SK-N-SH (cell line): ENCODE measurements at regions not wholly inside any gene's neighbourhood (a gene's known extent, or its start where the extent isn't known, plus 50 kb on each side); places are given as distances from the start of the nearest gene placed in this dataset.

Source experiments
- CTCF ChIA-PET: fragments of 300-600, 350-600 bp; formaldehyde crosslinking; extraction: SDS; loops from one replicate; lab custom pipeline; 2021; lab: Yijun Ruan, JAX
- POLR2A ChIA-PET: fragments of 350-600 bp; sonication (Branson Sonifier 250); formaldehyde crosslinking; extraction: SDS; loops from one replicate; lab custom pipeline; 2020; ENCODE audit warnings: antibody characterized with exemption, inconsistent platforms; lab: Yijun Ruan, JAX
- DNase-seq: peaks from one replicate; pipeline ENCODE4 v3.0.0; 2012
- H2AFZ ChIP-seq: fragments of 200-600 bp; sonication (generic); 2 replicates; pipeline ENCODE4 v1.8.1; 2016; ENCODE audit warnings: antibody characterized with exemption, mild to moderate bottlenecking, low read depth
- H3F3A ChIP-seq: fragments of 200-600 bp; sonication (generic); replicated peaks from 2 replicates; pipeline ENCODE3; 2016; ENCODE audit warnings: antibody characterized with exemption, mild to moderate bottlenecking; ENCODE audit not compliant: insufficient read depth
- H3K27ac ChIP-seq, 2 experiments: fragments of 200-500 bp in 1 of 2; fragments of 200-600 bp in 1 of 2; sonication (Bioruptor generic) in 1 of 2; sonication (generic), shearing (Covaris generic) in 1 of 2; 2 replicates each; pipeline versions ENCODE4 v1.5.1 to v1.6.1; 2014 to 2016; ENCODE audit warnings: low read depth in 2 of 2, inconsistent platforms in 1 of 2, low read length in 1 of 2, mild to moderate bottlenecking in 1 of 2, mixed read lengths in 1 of 2
- H3K27me3 ChIP-seq: fragments of 200-600 bp; sonication (generic), shearing (Covaris generic); 2 replicates; pipeline ENCODE4 v1.6.1; 2016; ENCODE audit warnings: mixed run types; ENCODE audit not compliant: insufficient read depth
- H3K36me3 ChIP-seq, 2 experiments: fragments of 200-500 bp in 1 of 2; fragments of 200-600 bp in 1 of 2; sonication (Bioruptor generic) in 1 of 2; sonication (generic) in 1 of 2; replicated peaks in 1 of 2; 2 replicates each; pipeline versions ENCODE3 to v1.5.1; 2014 to 2016; ENCODE audit warnings: low read length in 1 of 2, mild to moderate bottlenecking in 1 of 2; ENCODE audit not compliant: insufficient read depth in 2 of 2, control insufficient read depth in 1 of 2
- H3K4me1 ChIP-seq, 2 experiments: fragments of 200-500 bp in 1 of 2; fragments of 200-600 bp in 1 of 2; sonication (Bioruptor generic) in 1 of 2; sonication (generic), shearing (Covaris generic) in 1 of 2; 2 replicates each; pipeline versions ENCODE4 v1.5.1 to v1.6.1; 2014 to 2016; ENCODE audit warnings: low read depth in 1 of 2, low read length in 1 of 2, mixed run types in 1 of 2; ENCODE audit not compliant: insufficient read depth in 2 of 2, control insufficient read depth in 1 of 2
- H3K4me2 ChIP-seq: fragments of 200-600 bp; sonication (generic), shearing (Covaris generic); 2 replicates; pipeline ENCODE4 v1.6.1; 2017; ENCODE audit warnings: mixed run types
- H3K4me3 ChIP-seq, 2 experiments: fragments of 200-500 bp in 1 of 2; fragments of 200-600 bp in 1 of 2; sonication (Bioruptor generic) in 1 of 2; sonication (generic), shearing (Covaris generic) in 1 of 2; 2 replicates each; pipeline versions ENCODE4 v1.5.1 to v1.8.1; 2014 to 2016; ENCODE audit warnings: low read depth in 2 of 2, inconsistent platforms in 1 of 2, low read length in 1 of 2, mild to moderate bottlenecking in 1 of 2, mixed read lengths in 1 of 2, moderate library complexity in 1 of 2
- H3K79me2 ChIP-seq: fragments of 200-600 bp; sonication (generic); 2 replicates; pipeline ENCODE4 v1.8.1; 2017; ENCODE audit warnings: mild to moderate bottlenecking; ENCODE audit not compliant: insufficient read depth
- H3K9ac ChIP-seq: fragments of 200-600 bp; sonication (generic); 2 replicates; pipeline ENCODE4 v1.6.1; 2017; ENCODE audit warnings: mixed run types
- H3K9me2 ChIP-seq: fragments of 200-600 bp; sonication (generic); 2 replicates; pipeline ENCODE4 v1.6.1; 2017; ENCODE audit warnings: mixed run types
- H3K9me3 ChIP-seq: fragments of 200-600 bp; sonication (generic); 2 replicates; pipeline ENCODE4 v1.6.1; 2017; ENCODE audit warnings: mixed run types, mild to moderate bottlenecking, moderate library complexity
- H4K20me1 ChIP-seq: fragments of 200-600 bp; sonication (generic); 2 replicates; pipeline ENCODE4 v1.6.1; 2017; ENCODE audit warnings: mild to moderate bottlenecking, mixed run types; ENCODE audit not compliant: insufficient read depth
- CHD2 ChIP-seq: fragments of 150-350 bp; IDR thresholded peaks from 2 replicates; pipeline ENCODE4 v1.6.1; 2018; ENCODE audit warnings: low read length; ENCODE audit not compliant: partially characterized antibody
- ELF1 ChIP-seq: IDR thresholded peaks from 2 replicates; pipeline ENCODE4 v1.4.0; 2012
- FOXJ3 ChIP-seq: sonication (generic); formaldehyde crosslinking; IDR thresholded peaks from 2 replicates; pipeline ENCODE4 v1.5.1; 2020; ENCODE audit warnings: mild to moderate bottlenecking, missing genetic modification reagents
- FOXM1 ChIP-seq: IDR thresholded peaks from 2 replicates; pipeline ENCODE4 v1.4.0; 2012; ENCODE audit warnings: low read depth, mild to moderate bottlenecking
- GABPA ChIP-seq: IDR thresholded peaks from 2 replicates; pipeline ENCODE4 v1.4.0; 2012; ENCODE audit warnings: low read depth, mild to moderate bottlenecking
- JUND ChIP-seq: IDR thresholded peaks from 2 replicates; pipeline ENCODE4 v1.4.0; 2012
- MXI1 ChIP-seq: IDR thresholded peaks from 2 replicates; pipeline ENCODE4 v1.6.1; 2012; ENCODE audit warnings: mild to moderate bottlenecking, low read depth, low read length, improper control_type of control experiment
- NFIC ChIP-seq: IDR thresholded peaks from 2 replicates; pipeline ENCODE4 v1.4.0; 2012; ENCODE audit warnings: borderline replicate concordance
- NRF1 ChIP-seq: IDR thresholded peaks from 2 replicates; pipeline ENCODE4 v1.6.1; 2012; ENCODE audit warnings: low read depth, mild to moderate bottlenecking, low read length
- POLR2AphosphoS5 ChIP-seq: IDR thresholded peaks from 2 replicates; pipeline ENCODE4 v1.6.1; 2012; ENCODE audit warnings: low read depth, low read length
- RAD21 ChIP-seq: IDR thresholded peaks from 2 replicates; pipeline ENCODE4 v1.6.1; 2012; ENCODE audit warnings: mild to moderate bottlenecking, low read length
- RCOR1 ChIP-seq: fragments of 150-350 bp; IDR thresholded peaks from 2 replicates; pipeline ENCODE4 v1.6.1; 2017; ENCODE audit warnings: antibody characterized with exemption, low read length
- RXRA ChIP-seq: IDR thresholded peaks from 2 replicates; pipeline ENCODE4 v1.4.0; 2012; ENCODE audit warnings: low read depth, mild to moderate bottlenecking, borderline replicate concordance
- SMC3 ChIP-seq: IDR thresholded peaks from 2 replicates; pipeline ENCODE4 v1.6.1; 2012; ENCODE audit warnings: low read depth, low read length, improper control_type of control experiment
- TAF1 ChIP-seq: IDR thresholded peaks from 2 replicates; pipeline ENCODE4 v1.6.1; 2012; ENCODE audit warnings: low read depth, mild to moderate bottlenecking, low read length, moderate library complexity, borderline replicate concordance
- TCF12 ChIP-seq: IDR thresholded peaks from 2 replicates; pipeline ENCODE4 v1.4.0; 2012
- TEAD4 ChIP-seq: IDR thresholded peaks from 2 replicates; pipeline ENCODE4 v1.4.0; 2012; ENCODE audit warnings: mild to moderate bottlenecking, borderline replicate concordance; ENCODE audit not compliant: insufficient read depth
- YY1 ChIP-seq: IDR thresholded peaks from 2 replicates; pipeline ENCODE4 v1.4.0; 2012; ENCODE audit warnings: low read depth, mild to moderate bottlenecking
- WGBS: methylation state at CpG from one replicate; pipeline ENCODE4 v1.1.6; 2017; ENCODE audit warnings: low lambda C conversion rate; 5-methylcytosine and 5-hydroxymethylcytosine counted together
- TF ChIP-seq, protein P1 (sequence below): fragments of 150-350 bp; IDR thresholded peaks from 2 replicates; pipeline ENCODE4 v1.6.1; 2017; ENCODE audit warnings: antibody characterized with exemption, low read length, low read depth, borderline replicate concordance
- TF ChIP-seq, protein P2 (sequence below): IDR thresholded peaks from 2 replicates; pipeline ENCODE4 v1.6.1; 2012; ENCODE audit warnings: mild to moderate bottlenecking, low read depth, low read length, moderate library complexity
- TF ChIP-seq, protein P3 (sequence below): IDR thresholded peaks from 2 replicates; pipeline ENCODE4; 2012
- TF ChIP-seq, protein P4 (sequence below): IDR thresholded peaks from 2 replicates; pipeline ENCODE4 v1.4.0; 2012; ENCODE audit warnings: low read depth, borderline replicate concordance

DNA sequence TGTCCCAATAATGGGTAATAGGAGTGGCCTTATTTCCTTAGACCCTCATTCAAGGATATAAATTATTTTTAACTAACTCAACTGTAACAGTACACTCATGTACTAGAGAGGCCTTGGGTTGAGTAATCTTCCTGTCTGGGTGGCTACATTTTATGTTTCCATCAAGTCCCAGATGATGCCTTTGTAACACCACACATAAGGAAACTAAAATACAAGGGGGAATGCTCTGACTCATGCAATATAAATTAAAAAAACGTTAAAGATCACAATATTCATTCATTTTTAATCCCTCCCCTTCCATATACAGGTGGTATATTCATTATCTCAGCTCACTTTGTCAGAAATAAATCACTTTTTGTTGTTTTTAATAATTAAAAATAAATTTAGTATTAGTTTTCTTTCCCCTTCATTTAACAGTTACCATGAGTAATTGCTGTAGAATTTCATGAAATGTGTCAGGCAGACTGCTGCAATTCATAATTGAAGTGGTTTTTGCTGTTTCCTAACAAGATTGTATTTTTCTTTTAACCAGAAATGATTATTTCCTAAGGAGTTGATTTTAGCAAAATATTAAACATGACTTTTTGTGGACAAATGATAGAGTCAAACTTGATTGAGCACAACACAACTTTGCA lies 1403.6 kb downstream of the SUCLG1 start:
- Histone ChIP-seq H3K27ac (peak overlapping the region in 1 of 2 experiments; percentile 16; a peak in 2 of 4 replicates), H3K4me3 (no peak overlapping the region), H3K79me2 (no peaks in the 10 kb centered on the region), H3K27me3 (no peaks in the 10 kb centered on the region), H3K36me3 (no peaks in the 10 kb centered on the region), H3K9ac (no peak overlapping the region), H3K4me1 (no peaks in the 10 kb centered on the region), H3K9me2 (no peaks in the 10 kb centered on the region), H4K20me1 (no peaks in the 10 kb centered on the region), H3K4me2 (no peak overlapping the region), H3F3A (no peaks in the 10 kb centered on the region), H2AFZ (no peak overlapping the region), H3K9me3 (no peaks in the 10 kb centered on the region)
- no peak for DNase-seq
- ChIA-PET CTCF (no interaction called here), POLR2A (no interaction called here)
- WGBS = 0% methylated on average over 1 of the region's 1 CpG
- TF ChIP-seq, protein P1, sequence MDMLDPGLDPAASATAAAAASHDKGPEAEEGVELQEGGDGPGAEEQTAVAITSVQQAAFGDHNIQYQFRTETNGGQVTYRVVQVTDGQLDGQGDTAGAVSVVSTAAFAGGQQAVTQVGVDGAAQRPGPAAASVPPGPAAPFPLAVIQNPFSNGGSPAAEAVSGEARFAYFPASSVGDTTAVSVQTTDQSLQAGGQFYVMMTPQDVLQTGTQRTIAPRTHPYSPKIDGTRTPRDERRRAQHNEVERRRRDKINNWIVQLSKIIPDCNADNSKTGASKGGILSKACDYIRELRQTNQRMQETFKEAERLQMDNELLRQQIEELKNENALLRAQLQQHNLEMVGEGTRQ = no peak
- TF ChIP-seq GABPA = no peak
- no peak for TF ChIP-seq SMC3
- no peak for TF ChIP-seq CHD2
- no peak for TF ChIP-seq TAF1
- no peak for TF ChIP-seq RXRA

DNA sequence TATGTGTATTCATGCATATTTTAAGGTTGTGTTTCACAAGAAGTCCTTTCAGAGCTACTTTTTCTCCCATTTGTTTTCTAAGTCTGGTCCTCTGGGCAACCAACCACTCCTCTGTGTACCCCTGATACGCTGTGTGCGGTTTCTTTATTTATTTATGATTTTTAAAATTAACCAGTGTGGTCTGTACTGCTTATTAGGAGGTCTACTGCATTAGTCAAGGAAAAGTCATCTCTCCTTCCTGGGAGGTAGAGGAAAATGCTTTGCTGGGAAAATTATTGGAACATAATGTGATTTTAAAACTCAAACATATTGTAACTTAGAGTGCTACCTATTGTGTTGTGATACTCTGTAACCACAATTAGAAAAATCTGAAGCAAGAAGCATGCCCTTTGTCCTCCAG lies 1404.3 kb downstream of the SUCLG1 start:
- CTCF ChIA-PET = no interaction called here

More for the DNA sequence above, 1404.3 kb downstream of the SUCLG1 start:
- no peak for DNase-seq
- Histone ChIP-seq H3F3A (no peaks in the 10 kb centered on the region), H3K4me1 (no peaks in the 10 kb centered on the region), H3K79me2 (no peaks in the 10 kb centered on the region), H2AFZ (no peak overlapping the region), H3K9ac (no peak overlapping the region), H4K20me1 (no peaks in the 10 kb centered on the region), H3K9me3 (no peaks in the 10 kb centered on the region), H3K9me2 (no peaks in the 10 kb centered on the region), H3K36me3 (no peaks in the 10 kb centered on the region), H3K4me3 (no peak overlapping the region), H3K4me2 (no peak overlapping the region), H3K27ac (peak overlapping the region in 1 of 2 experiments; percentile 16; a peak in 2 of 4 replicates), H3K27me3 (no peaks in the 10 kb centered on the region)
- WGBS = 14% methylated on average over 2 of the region's 2 CpGs
- POLR2A ChIA-PET = no interaction called here
- TF ChIP-seq FOXM1 (no peak), JUND (no peak), MXI1 (no peak), RXRA (no peak), NRF1 (no peak), YY1 (no peak), NFIC (no peak), ELF1 (no peak), TCF12 (no peak), SMC3 (no peak), FOXJ3 (CRISPR knock-in tag) (no peak), POLR2AphosphoS5 (no peak), RCOR1 (no peak), TEAD4 (no peak), GABPA (no peak), RAD21 (no peak)
- TF ChIP-seq, protein P1 = no peak
- TF ChIP-seq, protein P2, sequence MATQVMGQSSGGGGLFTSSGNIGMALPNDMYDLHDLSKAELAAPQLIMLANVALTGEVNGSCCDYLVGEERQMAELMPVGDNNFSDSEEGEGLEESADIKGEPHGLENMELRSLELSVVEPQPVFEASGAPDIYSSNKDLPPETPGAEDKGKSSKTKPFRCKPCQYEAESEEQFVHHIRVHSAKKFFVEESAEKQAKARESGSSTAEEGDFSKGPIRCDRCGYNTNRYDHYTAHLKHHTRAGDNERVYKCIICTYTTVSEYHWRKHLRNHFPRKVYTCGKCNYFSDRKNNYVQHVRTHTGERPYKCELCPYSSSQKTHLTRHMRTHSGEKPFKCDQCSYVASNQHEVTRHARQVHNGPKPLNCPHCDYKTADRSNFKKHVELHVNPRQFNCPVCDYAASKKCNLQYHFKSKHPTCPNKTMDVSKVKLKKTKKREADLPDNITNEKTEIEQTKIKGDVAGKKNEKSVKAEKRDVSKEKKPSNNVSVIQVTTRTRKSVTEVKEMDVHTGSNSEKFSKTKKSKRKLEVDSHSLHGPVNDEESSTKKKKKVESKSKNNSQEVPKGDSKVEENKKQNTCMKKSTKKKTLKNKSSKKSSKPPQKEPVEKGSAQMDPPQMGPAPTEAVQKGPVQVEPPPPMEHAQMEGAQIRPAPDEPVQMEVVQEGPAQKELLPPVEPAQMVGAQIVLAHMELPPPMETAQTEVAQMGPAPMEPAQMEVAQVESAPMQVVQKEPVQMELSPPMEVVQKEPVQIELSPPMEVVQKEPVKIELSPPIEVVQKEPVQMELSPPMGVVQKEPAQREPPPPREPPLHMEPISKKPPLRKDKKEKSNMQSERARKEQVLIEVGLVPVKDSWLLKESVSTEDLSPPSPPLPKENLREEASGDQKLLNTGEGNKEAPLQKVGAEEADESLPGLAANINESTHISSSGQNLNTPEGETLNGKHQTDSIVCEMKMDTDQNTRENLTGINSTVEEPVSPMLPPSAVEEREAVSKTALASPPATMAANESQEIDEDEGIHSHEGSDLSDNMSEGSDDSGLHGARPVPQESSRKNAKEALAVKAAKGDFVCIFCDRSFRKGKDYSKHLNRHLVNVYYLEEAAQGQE = no peak
- TF ChIP-seq, protein P3, sequence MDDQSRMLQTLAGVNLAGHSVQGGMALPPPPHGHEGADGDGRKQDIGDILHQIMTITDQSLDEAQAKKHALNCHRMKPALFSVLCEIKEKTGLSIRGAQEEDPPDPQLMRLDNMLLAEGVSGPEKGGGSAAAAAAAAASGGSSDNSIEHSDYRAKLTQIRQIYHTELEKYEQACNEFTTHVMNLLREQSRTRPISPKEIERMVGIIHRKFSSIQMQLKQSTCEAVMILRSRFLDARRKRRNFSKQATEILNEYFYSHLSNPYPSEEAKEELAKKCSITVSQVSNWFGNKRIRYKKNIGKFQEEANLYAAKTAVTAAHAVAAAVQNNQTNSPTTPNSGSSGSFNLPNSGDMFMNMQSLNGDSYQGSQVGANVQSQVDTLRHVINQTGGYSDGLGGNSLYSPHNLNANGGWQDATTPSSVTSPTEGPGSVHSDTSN = no peak
- TF ChIP-seq, protein P4, sequence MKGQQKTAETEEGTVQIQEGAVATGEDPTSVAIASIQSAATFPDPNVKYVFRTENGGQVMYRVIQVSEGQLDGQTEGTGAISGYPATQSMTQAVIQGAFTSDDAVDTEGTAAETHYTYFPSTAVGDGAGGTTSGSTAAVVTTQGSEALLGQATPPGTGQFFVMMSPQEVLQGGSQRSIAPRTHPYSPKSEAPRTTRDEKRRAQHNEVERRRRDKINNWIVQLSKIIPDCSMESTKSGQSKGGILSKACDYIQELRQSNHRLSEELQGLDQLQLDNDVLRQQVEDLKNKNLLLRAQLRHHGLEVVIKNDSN = no peak
